GM23338 (cell line): ENCODE measurements at regions not wholly inside any gene's neighbourhood (a gene's known extent, or its start where the extent isn't known, plus 50 kb on each side); places are given as distances from the start of the nearest gene placed in this dataset.

ENCODE experiments used
- ATAC-seq: fragments of 200-7000 bp; cut with Tn5 transposase; 3 replicates; pipeline ENCODE4 v1.9.1; 2020
- DNase-seq: peaks from one replicate; pipeline ENCODE4 v3.0.0-alpha.2; 2015; ENCODE audit warnings: low spot score
- H2AFZ ChIP-seq: fragments of 200-600 bp; sonication (generic); 2 replicates; pipeline ENCODE4 v1.8.0; 2016; ENCODE audit warnings: antibody characterized with exemption, mild to moderate bottlenecking, moderate library complexity
- H3F3A ChIP-seq: fragments of 200-600 bp; sonication (generic); replicated peaks from 2 replicates; pipeline ENCODE4 v1.8.0; 2017; ENCODE audit warnings: antibody characterized with exemption, mixed run types, low read depth
- H3K27ac ChIP-seq: fragments of 200-600 bp; sonication (generic); 2 replicates; pipeline ENCODE4 v1.6.1; 2016; ENCODE audit warnings: low read depth
- H3K27me3 ChIP-seq: fragments of 200-600 bp; sonication (generic); 2 replicates; pipeline ENCODE4 v1.8.0; 2016; ENCODE audit warnings: mild to moderate bottlenecking, mixed run types, moderate library complexity; ENCODE audit not compliant: insufficient read depth
- H3K36me3 ChIP-seq: fragments of 200-600 bp; sonication (generic); 2 replicates; pipeline ENCODE4 v1.8.0; 2016; ENCODE audit warnings: mild to moderate bottlenecking; ENCODE audit not compliant: insufficient read depth
- H3K4me1 ChIP-seq: fragments of 200-600 bp; sonication (generic); 2 replicates; pipeline ENCODE4 v1.8.0; 2016; ENCODE audit warnings: mild to moderate bottlenecking, moderate library complexity; ENCODE audit not compliant: insufficient read depth
- H3K4me2 ChIP-seq: fragments of 200-600 bp; sonication (generic); 2 replicates; pipeline ENCODE4 v1.7.1; 2017; ENCODE audit warnings: mixed run types
- H3K4me3 ChIP-seq: fragments of 200-600 bp; sonication (generic); 2 replicates; pipeline ENCODE4 v1.6.1; 2016; ENCODE audit warnings: mixed run types
- H3K79me2 ChIP-seq: fragments of 200-600 bp; sonication (generic); replicated peaks from 2 replicates; pipeline ENCODE4 v1.8.0; 2017; ENCODE audit warnings: mild to moderate bottlenecking; ENCODE audit not compliant: insufficient read depth
- H3K9me2 ChIP-seq: fragments of 200-600 bp; sonication (generic); 2 replicates; pipeline ENCODE4 v1.8.0; 2017; ENCODE audit not compliant: insufficient read depth
- H4K20me1 ChIP-seq: fragments of 200-600 bp; sonication (generic); replicated peaks from 2 replicates; pipeline ENCODE4 v1.8.0; 2017; ENCODE audit warnings: mild to moderate bottlenecking; ENCODE audit not compliant: insufficient read depth
- H3K27ac Mint-ChIP-seq: 2 replicates; pipeline ENCODE4 v1.8.0; 2020; ENCODE audit warnings: inconsistent platforms, mild to moderate bottlenecking, moderate library complexity, mixed read lengths
- H3K27me3 Mint-ChIP-seq: 3 replicates; pipeline ENCODE4 v1.8.0; 2022; ENCODE audit warnings: low read depth, mild to moderate bottlenecking, moderate library complexity, mixed read lengths, inconsistent platforms; ENCODE audit not compliant: insufficient read depth, poor library complexity
- H3K36me3 Mint-ChIP-seq: 3 replicates; pipeline ENCODE4 v1.8.0; 2021; ENCODE audit warnings: low read depth, mild to moderate bottlenecking, inconsistent platforms, moderate library complexity, mixed read lengths
- H3K4me1 Mint-ChIP-seq: 3 replicates; pipeline ENCODE4 v1.8.0; 2020; ENCODE audit warnings: mild to moderate bottlenecking, inconsistent platforms, mixed read lengths
- H3K4me3 Mint-ChIP-seq: 3 replicates; pipeline ENCODE4 v1.8.0; 2021; ENCODE audit warnings: moderate library complexity, mild to moderate bottlenecking, inconsistent platforms, mixed read lengths
- H3K9me3 Mint-ChIP-seq: 3 replicates; pipeline ENCODE4 v1.8.0; 2020; ENCODE audit warnings: moderate library complexity, mild to moderate bottlenecking, inconsistent platforms, mixed read lengths
- CREB1 ChIP-seq: fragments of 250-450 bp; sonication (Bioruptor Pico); IDR thresholded peaks from 2 replicates; pipeline ENCODE4 v1.5.0; 2020; ENCODE audit warnings: low read depth, mild to moderate bottlenecking, moderate library complexity
- EZH2 ChIP-seq: fragments of 200-600 bp; sonication (generic); IDR thresholded peaks from one replicate; pipeline ENCODE4 v1.8.0; 2017; ENCODE audit warnings: antibody characterized with exemption, mild to moderate bottlenecking, low read depth; ENCODE audit not compliant: unreplicated experiment
- EZH2phosphoT487 ChIP-seq: fragments of 200-600 bp; sonication (generic); IDR thresholded peaks from one replicate; pipeline ENCODE4 v1.8.1; 2018; ENCODE audit warnings: antibody characterized with exemption; ENCODE audit not compliant: unreplicated experiment
- JUNB ChIP-seq: IDR thresholded peaks from one replicate; pipeline ENCODE4 v1.6.1; 2016; ENCODE audit warnings: antibody characterized with exemption; ENCODE audit not compliant: unreplicated experiment
- NANOG ChIP-seq: IDR thresholded peaks from 2 replicates; pipeline ENCODE4 v1.6.1; 2016; ENCODE audit warnings: antibody characterized with exemption, borderline replicate concordance
- POLR2AphosphoS5 ChIP-seq: IDR thresholded peaks from 2 replicates; pipeline ENCODE4 v1.6.1; 2016; ENCODE audit warnings: antibody characterized with exemption, low read depth
- STAT1 ChIP-seq: IDR thresholded peaks from one replicate; pipeline ENCODE4 v1.6.1; 2016; ENCODE audit warnings: antibody characterized with exemption; ENCODE audit not compliant: unreplicated experiment
- ZNF114 ChIP-seq: fragments of 250-450 bp; sonication (Bioruptor Pico); IDR thresholded peaks from 2 replicates; pipeline ENCODE4 v1.5.0; 2020; ENCODE audit warnings: mild to moderate bottlenecking, moderate library complexity
- ZNF331 ChIP-seq: fragments of 250-450 bp; sonication (Bioruptor Pico); IDR thresholded peaks from 2 replicates; pipeline ENCODE4 v1.5.0; 2020; ENCODE audit warnings: low read depth, mild to moderate bottlenecking, moderate library complexity
- TF ChIP-seq, protein P1 (sequence below): fragments of 250-450 bp; sonication (Bioruptor Pico); IDR thresholded peaks from 2 replicates; pipeline ENCODE4 v1.5.0; 2020; ENCODE audit warnings: mild to moderate bottlenecking, moderate library complexity
- TF ChIP-seq, protein P2 (sequence below), 2 experiments: fragments of 200-600 bp in 1 of 2; sonication (generic) in 1 of 2; conservative IDR thresholded peaks; 2 replicates each; pipeline versions ENCODE4 v1.5.1 to v1.6.1; 2016 to 2017; ENCODE audit warnings: antibody characterized with exemption in 2 of 2, low read depth in 2 of 2, mild to moderate bottlenecking in 2 of 2, moderate library complexity in 1 of 2
- TF ChIP-seq, protein P3 (sequence below): IDR thresholded peaks from 2 replicates; pipeline ENCODE4 v1.6.1; 2016; ENCODE audit warnings: antibody characterized with exemption
- TF ChIP-seq, protein P4 (sequence below): IDR thresholded peaks from one replicate; pipeline ENCODE4 v1.6.1; 2018; ENCODE audit warnings: antibody characterized with exemption; ENCODE audit not compliant: unreplicated experiment

DNA sequence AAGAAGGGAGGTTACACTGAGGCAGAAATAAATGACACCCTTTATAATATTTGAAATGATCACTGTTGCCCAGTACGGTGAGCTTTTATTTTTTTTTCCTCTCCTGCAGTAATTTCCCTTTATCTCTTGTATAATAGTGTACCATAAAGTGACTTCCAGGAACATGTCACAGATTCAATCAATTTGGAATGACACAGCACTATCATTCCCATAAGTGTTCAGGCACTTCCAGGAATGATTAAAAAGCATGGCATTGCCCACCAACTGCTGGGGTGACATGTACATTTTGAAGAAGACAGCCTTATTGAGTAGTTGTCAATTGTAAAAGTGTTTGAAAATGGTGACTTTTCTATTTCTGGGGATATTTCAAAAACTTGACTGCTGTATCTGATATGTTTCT is 1700.9 kb upstream of the NUDT12 start:
- no peaks in the 10 kb centered on the region; the same call in 1 of the 2 replicates for H3K4me1 ChIP-seq
- H3K4me2 ChIP-seq, result no peak overlapping the region
- H3K9me2 ChIP-seq, result no peaks in the 10 kb centered on the region
- Mint-ChIP-seq H3K4me3 (no peak overlapping the region), H3K9me3 (no peaks in the 10 kb centered on the region), H3K36me3 (no peaks in the 10 kb centered on the region), H3K27ac (no peak overlapping the region), H3K27me3 (peaks cover 2% of the 10 kb centered on the region), H3K4me1 (peaks cover 5% of the 10 kb centered on the region)
- H3K79me2 ChIP-seq, result no peaks in the 10 kb centered on the region
- no peaks in the 10 kb centered on the region for H3F3A ChIP-seq
- TF ChIP-seq, protein P1, sequence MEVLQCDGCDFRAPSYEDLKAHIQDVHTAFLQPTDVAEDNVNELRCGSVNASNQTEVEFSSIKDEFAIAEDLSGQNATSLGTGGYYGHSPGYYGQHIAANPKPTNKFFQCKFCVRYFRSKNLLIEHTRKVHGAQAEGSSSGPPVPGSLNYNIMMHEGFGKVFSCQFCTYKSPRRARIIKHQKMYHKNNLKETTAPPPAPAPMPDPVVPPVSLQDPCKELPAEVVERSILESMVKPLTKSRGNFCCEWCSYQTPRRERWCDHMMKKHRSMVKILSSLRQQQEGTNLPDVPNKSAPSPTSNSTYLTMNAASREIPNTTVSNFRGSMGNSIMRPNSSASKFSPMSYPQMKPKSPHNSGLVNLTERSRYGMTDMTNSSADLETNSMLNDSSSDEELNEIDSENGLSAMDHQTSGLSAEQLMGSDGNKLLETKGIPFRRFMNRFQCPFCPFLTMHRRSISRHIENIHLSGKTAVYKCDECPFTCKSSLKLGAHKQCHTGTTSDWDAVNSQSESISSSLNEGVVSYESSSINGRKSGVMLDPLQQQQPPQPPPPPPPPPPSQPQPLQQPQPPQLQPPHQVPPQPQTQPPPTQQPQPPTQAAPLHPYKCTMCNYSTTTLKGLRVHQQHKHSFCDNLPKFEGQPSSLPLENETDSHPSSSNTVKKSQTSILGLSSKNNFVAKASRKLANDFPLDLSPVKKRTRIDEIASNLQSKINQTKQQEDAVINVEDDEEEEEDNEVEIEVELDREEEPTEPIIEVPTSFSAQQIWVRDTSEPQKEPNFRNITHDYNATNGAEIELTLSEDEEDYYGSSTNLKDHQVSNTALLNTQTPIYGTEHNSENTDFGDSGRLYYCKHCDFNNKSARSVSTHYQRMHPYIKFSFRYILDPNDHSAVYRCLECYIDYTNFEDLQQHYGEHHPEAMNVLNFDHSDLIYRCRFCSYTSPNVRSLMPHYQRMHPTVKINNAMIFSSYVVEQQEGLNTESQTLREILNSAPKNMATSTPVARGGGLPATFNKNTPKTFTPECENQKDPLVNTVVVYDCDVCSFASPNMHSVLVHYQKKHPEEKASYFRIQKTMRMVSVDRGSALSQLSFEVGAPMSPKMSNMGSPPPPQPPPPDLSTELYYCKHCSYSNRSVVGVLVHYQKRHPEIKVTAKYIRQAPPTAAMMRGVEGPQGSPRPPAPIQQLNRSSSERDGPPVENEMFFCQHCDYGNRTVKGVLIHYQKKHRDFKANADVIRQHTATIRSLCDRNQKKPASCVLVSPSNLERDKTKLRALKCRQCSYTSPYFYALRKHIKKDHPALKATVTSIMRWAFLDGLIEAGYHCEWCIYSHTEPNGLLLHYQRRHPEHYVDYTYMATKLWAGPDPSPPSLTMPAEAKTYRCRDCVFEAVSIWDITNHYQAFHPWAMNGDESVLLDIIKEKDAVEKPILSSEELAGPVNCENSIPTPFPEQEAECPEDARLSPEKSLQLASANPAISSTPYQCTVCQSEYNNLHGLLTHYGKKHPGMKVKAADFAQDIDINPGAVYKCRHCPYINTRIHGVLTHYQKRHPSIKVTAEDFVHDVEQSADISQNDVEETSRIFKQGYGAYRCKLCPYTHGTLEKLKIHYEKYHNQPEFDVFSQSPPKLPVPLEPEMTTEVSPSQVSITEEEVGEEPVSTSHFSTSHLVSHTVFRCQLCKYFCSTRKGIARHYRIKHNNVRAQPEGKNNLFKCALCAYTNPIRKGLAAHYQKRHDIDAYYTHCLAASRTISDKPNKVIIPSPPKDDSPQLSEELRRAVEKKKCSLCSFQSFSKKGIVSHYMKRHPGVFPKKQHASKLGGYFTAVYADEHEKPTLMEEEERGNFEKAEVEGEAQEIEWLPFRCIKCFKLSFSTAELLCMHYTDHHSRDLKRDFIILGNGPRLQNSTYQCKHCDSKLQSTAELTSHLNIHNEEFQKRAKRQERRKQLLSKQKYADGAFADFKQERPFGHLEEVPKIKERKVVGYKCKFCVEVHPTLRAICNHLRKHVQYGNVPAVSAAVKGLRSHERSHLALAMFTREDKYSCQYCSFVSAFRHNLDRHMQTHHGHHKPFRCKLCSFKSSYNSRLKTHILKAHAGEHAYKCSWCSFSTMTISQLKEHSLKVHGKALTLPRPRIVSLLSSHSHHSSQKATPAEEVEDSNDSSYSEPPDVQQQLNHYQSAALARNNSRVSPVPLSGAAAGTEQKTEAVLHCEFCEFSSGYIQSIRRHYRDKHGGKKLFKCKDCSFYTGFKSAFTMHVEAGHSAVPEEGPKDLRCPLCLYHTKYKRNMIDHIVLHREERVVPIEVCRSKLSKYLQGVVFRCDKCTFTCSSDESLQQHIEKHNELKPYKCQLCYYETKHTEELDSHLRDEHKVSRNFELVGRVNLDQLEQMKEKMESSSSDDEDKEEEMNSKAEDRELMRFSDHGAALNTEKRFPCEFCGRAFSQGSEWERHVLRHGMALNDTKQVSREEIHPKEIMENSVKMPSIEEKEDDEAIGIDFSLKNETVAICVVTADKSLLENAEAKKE (CRISPR knock-in tag), result no peak
- TF ChIP-seq ZNF114 (CRISPR knock-in tag), result no peak
- no peak for TF ChIP-seq EZH2phosphoT487
- TF ChIP-seq, protein P2, sequence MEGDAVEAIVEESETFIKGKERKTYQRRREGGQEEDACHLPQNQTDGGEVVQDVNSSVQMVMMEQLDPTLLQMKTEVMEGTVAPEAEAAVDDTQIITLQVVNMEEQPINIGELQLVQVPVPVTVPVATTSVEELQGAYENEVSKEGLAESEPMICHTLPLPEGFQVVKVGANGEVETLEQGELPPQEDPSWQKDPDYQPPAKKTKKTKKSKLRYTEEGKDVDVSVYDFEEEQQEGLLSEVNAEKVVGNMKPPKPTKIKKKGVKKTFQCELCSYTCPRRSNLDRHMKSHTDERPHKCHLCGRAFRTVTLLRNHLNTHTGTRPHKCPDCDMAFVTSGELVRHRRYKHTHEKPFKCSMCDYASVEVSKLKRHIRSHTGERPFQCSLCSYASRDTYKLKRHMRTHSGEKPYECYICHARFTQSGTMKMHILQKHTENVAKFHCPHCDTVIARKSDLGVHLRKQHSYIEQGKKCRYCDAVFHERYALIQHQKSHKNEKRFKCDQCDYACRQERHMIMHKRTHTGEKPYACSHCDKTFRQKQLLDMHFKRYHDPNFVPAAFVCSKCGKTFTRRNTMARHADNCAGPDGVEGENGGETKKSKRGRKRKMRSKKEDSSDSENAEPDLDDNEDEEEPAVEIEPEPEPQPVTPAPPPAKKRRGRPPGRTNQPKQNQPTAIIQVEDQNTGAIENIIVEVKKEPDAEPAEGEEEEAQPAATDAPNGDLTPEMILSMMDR (conservative IDR thresholded peaks at IDR 0.05; ENCODE audit: low read depth in 2 of 2), result no peak
- no peak for TF ChIP-seq STAT1
- no peak for TF ChIP-seq POLR2AphosphoS5
- TF ChIP-seq, protein P3, sequence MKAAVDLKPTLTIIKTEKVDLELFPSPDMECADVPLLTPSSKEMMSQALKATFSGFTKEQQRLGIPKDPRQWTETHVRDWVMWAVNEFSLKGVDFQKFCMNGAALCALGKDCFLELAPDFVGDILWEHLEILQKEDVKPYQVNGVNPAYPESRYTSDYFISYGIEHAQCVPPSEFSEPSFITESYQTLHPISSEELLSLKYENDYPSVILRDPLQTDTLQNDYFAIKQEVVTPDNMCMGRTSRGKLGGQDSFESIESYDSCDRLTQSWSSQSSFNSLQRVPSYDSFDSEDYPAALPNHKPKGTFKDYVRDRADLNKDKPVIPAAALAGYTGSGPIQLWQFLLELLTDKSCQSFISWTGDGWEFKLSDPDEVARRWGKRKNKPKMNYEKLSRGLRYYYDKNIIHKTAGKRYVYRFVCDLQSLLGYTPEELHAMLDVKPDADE, result no peak
- no peak for TF ChIP-seq CREB1 (CRISPR knock-in tag)
- no peak for TF ChIP-seq EZH2
- TF ChIP-seq, protein P4, sequence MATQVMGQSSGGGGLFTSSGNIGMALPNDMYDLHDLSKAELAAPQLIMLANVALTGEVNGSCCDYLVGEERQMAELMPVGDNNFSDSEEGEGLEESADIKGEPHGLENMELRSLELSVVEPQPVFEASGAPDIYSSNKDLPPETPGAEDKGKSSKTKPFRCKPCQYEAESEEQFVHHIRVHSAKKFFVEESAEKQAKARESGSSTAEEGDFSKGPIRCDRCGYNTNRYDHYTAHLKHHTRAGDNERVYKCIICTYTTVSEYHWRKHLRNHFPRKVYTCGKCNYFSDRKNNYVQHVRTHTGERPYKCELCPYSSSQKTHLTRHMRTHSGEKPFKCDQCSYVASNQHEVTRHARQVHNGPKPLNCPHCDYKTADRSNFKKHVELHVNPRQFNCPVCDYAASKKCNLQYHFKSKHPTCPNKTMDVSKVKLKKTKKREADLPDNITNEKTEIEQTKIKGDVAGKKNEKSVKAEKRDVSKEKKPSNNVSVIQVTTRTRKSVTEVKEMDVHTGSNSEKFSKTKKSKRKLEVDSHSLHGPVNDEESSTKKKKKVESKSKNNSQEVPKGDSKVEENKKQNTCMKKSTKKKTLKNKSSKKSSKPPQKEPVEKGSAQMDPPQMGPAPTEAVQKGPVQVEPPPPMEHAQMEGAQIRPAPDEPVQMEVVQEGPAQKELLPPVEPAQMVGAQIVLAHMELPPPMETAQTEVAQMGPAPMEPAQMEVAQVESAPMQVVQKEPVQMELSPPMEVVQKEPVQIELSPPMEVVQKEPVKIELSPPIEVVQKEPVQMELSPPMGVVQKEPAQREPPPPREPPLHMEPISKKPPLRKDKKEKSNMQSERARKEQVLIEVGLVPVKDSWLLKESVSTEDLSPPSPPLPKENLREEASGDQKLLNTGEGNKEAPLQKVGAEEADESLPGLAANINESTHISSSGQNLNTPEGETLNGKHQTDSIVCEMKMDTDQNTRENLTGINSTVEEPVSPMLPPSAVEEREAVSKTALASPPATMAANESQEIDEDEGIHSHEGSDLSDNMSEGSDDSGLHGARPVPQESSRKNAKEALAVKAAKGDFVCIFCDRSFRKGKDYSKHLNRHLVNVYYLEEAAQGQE, result no peak
- no peak for TF ChIP-seq NANOG
- TF ChIP-seq JUNB, result no peak
- no peak for TF ChIP-seq ZNF331
- no peak overlapping the region for H2AFZ ChIP-seq
- H4K20me1 ChIP-seq, result no peaks in the 10 kb centered on the region
- H3K4me3 ChIP-seq, result no peak overlapping the region
- no peak overlapping the region for H3K27ac ChIP-seq
- ATAC-seq (no peak), DNase-seq (no peak)
- no peaks in the 10 kb centered on the region for H3K27me3 ChIP-seq
- no peaks in the 10 kb centered on the region for H3K36me3 ChIP-seq
